HepG2 (cell line): ENCODE measurements at regions not wholly inside any gene's neighbourhood (a gene's known extent, or its start where the extent isn't known, plus 50 kb on each side); places are given as distances from the start of the nearest gene placed in this dataset.

Source experiments
- ATAC-seq: fragments of 200-7000 bp; cut with Tn5 transposase; 3 replicates; pipeline ENCODE4 v1.9.1; 2020; ENCODE audit warnings: mild to moderate bottlenecking, moderate library complexity
- BruUV-seq: library from RNA; stranded (reverse); fragments of 400-500 nt; replicated peaks from 2 replicates; lab custom pipeline; 2021; lab: Mats Ljungman, UMichigan
- CTCF ChIA-PET: fragments of 300-600 bp; formaldehyde crosslinking; extraction: SDS; loops from one replicate; lab custom pipeline; 2021; ENCODE audit warnings: low total read pairs, inconsistent platforms, low intra/inter-chr PET ratio; lab: Yijun Ruan, JAX
- POLR2A ChIA-PET: fragments of 350-600 bp; sonication (Branson Sonifier 250); formaldehyde crosslinking; loops from one replicate; lab custom pipeline; 2020; ENCODE audit warnings: antibody characterized with exemption, inconsistent platforms; lab: Yijun Ruan, JAX
- DNase-seq: peaks from one replicate; pipeline ENCODE4 v3.0.0-alpha.2; 2015; ENCODE audit warnings: low spot score
- FAIRE-seq: peaks from 3 replicates; lab custom pipeline; 2011; peaks lifted over from hg19 to GRCh38; lab: Jason Lieb, UNC
- H2AFZ ChIP-seq: one replicate; pipeline ENCODE4 v1.6.1; 2011; ENCODE audit warnings: low read length, inconsistent platforms
- H3K27ac ChIP-seq: fragments of 300-600 bp; 3 replicates; pipeline ENCODE4 v1.8.0; 2011; ENCODE audit warnings: mixed run types, mild to moderate bottlenecking, mixed read lengths, low read length, inconsistent platforms; ENCODE audit not compliant: insufficient read depth; ENCODE audit errors: extremely low read length
- H3K27me3 ChIP-seq, 2 experiments: fragments of 200-600 bp in 1 of 2; 2 replicates in 1 of 2; 3 replicates in 1 of 2; pipeline versions ENCODE4 v1.6.0 to v1.8.0; 2011; ENCODE audit warnings: low read length in 2 of 2, mild to moderate bottlenecking in 2 of 2, moderate library complexity in 2 of 2, inconsistent platforms in 1 of 2; ENCODE audit not compliant: insufficient read depth in 2 of 2, control insufficient read depth in 1 of 2
- H3K36me3 ChIP-seq, 2 experiments: fragments of 200-600 bp in 1 of 2; replicated peaks in 1 of 2; 2 replicates in 1 of 2; 3 replicates in 1 of 2; pipeline versions ENCODE4 v1.5.1 to v1.8.0; 2011; ENCODE audit warnings: low read length in 2 of 2, inconsistent platforms in 1 of 2; ENCODE audit not compliant: insufficient read depth in 2 of 2, control insufficient read depth in 1 of 2
- H3K4me1 ChIP-seq: 2 replicates; pipeline ENCODE4 v1.5.1; 2012; ENCODE audit warnings: low read length, inconsistent platforms; ENCODE audit not compliant: insufficient read depth
- H3K4me2 ChIP-seq: 2 replicates; pipeline ENCODE4 v1.6.0; 2011; ENCODE audit warnings: low read depth, low read length, inconsistent platforms
- H3K4me3 ChIP-seq, 3 experiments: fragments of 200-600 bp in 1 of 3; sonication (generic), shearing (Covaris generic) in 1 of 3; replicated peaks in 1 of 3; 2 replicates each; pipeline ENCODE4 v1.5.1; 2011 to 2016; ENCODE audit warnings: low read length in 3 of 3, inconsistent platforms in 2 of 3, low read depth in 2 of 3, mild to moderate bottlenecking in 2 of 3, control low read depth in 1 of 3, mixed read lengths in 1 of 3; ENCODE audit not compliant: insufficient read depth in 1 of 3
- H3K79me2 ChIP-seq: one replicate; pipeline ENCODE4 v1.6.1; 2011; ENCODE audit warnings: low read length, inconsistent platforms; ENCODE audit not compliant: insufficient read depth
- H3K9ac ChIP-seq: 2 replicates; pipeline ENCODE4 v1.6.0; 2011; ENCODE audit warnings: mild to moderate bottlenecking, low read depth, low read length, inconsistent platforms; ENCODE audit not compliant: insufficient read depth
- H3K9me3 ChIP-seq: 2 replicates; pipeline ENCODE4 v1.5.1; 2012; ENCODE audit warnings: mild to moderate bottlenecking, low read length
- H4K20me1 ChIP-seq: 2 replicates; pipeline ENCODE4 v1.6.0; 2011; ENCODE audit warnings: inconsistent platforms, mild to moderate bottlenecking, low read length, moderate library complexity; ENCODE audit not compliant: insufficient read depth
- CHD2 ChIP-seq: IDR thresholded peaks from 2 replicates; pipeline ENCODE4 v1.6.1; 2011; ENCODE audit warnings: low read depth, low read length, improper control_type of control experiment
- DNMT1 ChIP-seq: sonication (generic); formaldehyde crosslinking; IDR thresholded peaks from 2 replicates; pipeline ENCODE4 v1.5.1; 2020; ENCODE audit warnings: mild to moderate bottlenecking, missing genetic modification reagents
- FOXA3 ChIP-seq: IDR thresholded peaks from 2 replicates; pipeline ENCODE4 v1.6.1; 2016; ENCODE audit warnings: missing genetic modification reagents, missing compliant biosample characterization
- JARID2 ChIP-seq: sonication (generic); formaldehyde crosslinking; IDR thresholded peaks from 2 replicates; pipeline ENCODE4 v1.8.1; 2023; ENCODE audit warnings: missing genetic modification reagents, inconsistent platforms; ENCODE audit not compliant: insufficient replicate concordance
- LCORL ChIP-seq, 2 experiments: fragments of 450-650 bp in 1 of 2; sonication (generic) in 1 of 2; formaldehyde crosslinking in 1 of 2; IDR thresholded peaks; 2 replicates each; pipeline versions ENCODE4 v1.5.0 to v1.6.1; 2017 to 2020; ENCODE audit warnings: antibody characterized with exemption in 1 of 2, missing genetic modification reagents in 1 of 2
- MBNL3 ChIP-seq: fragments of 250-450 bp; sonication (Bioruptor Pico); conservative IDR thresholded peaks from 2 replicates; pipeline ENCODE4 v1.8.0; 2022; ENCODE audit warnings: mild to moderate bottlenecking, inconsistent platforms
- MXD1 ChIP-seq: sonication (generic); formaldehyde crosslinking; IDR thresholded peaks from 2 replicates; pipeline ENCODE4 v1.4.0; 2020; ENCODE audit warnings: mild to moderate bottlenecking, missing genetic modification reagents
- SAFB2 ChIP-seq: sonication (generic); formaldehyde crosslinking; IDR thresholded peaks from 2 replicates; pipeline ENCODE4 v1.5.1; 2020; ENCODE audit warnings: missing genetic modification reagents, low read depth, mild to moderate bottlenecking, borderline replicate concordance
- SATB2 ChIP-seq: sonication (generic); formaldehyde crosslinking; IDR thresholded peaks from 2 replicates; pipeline ENCODE4 v1.5.0; 2020; ENCODE audit warnings: missing genetic modification reagents
- SKI ChIP-seq: fragments of 450-650 bp; IDR thresholded peaks from one replicate; pipeline ENCODE4 v1.6.1; 2018; ENCODE audit warnings: mild to moderate bottlenecking; ENCODE audit not compliant: partially characterized antibody
- TBX2 ChIP-seq: sonication (generic); formaldehyde crosslinking; IDR thresholded peaks from 2 replicates; pipeline ENCODE4 v1.5.0; 2020; ENCODE audit warnings: missing genetic modification reagents, mild to moderate bottlenecking, borderline replicate concordance
- ZFYVE20 ChIP-seq: sonication (generic); formaldehyde crosslinking; IDR thresholded peaks from 2 replicates; pipeline ENCODE4 v1.8.0; 2023; ENCODE audit warnings: low read depth, mild to moderate bottlenecking, moderate library complexity, missing genetic modification reagents, borderline replicate concordance
- ZNF441 ChIP-seq: sonication (generic); formaldehyde crosslinking; IDR thresholded peaks from 2 replicates; pipeline ENCODE4 v1.7.0; 2021; ENCODE audit warnings: missing genetic modification reagents, borderline replicate concordance
- ZNF564 ChIP-seq: sonication (generic); formaldehyde crosslinking; IDR thresholded peaks from 2 replicates; pipeline ENCODE4 v1.8.1; 2023; ENCODE audit warnings: mild to moderate bottlenecking, missing genetic modification reagents
- ZNF644 ChIP-seq: IDR thresholded peaks from 2 replicates; pipeline ENCODE4 v1.6.1; 2016; ENCODE audit warnings: low read depth
- WGBS: methylation state at CpG from one replicate; pipeline ENCODE4 v1.1.6; 2017; ENCODE audit warnings: low lambda C conversion rate; 5-methylcytosine and 5-hydroxymethylcytosine counted together
- in situ Hi-C: cut with HindIII; loops from 2 replicates; pipeline ENCODE4 v1.10.0; 2017; ENCODE audit warnings: low pct_unique_long_range_greater_than_20kb; ENCODE audit not compliant: extremely low pct_ligation_motif_present
- intact Hi-C: fragments of 100-400 bp; cut with micrococcal nuclease; formaldehyde crosslinking; loops from one replicate; pipeline ENCODE4 v1.10.0; 2022; ENCODE audit not compliant: unreplicated experiment
- TF ChIP-seq, protein P1 (sequence below): sonication (generic); formaldehyde crosslinking; IDR thresholded peaks from 2 replicates; pipeline ENCODE4 v1.4.0; 2020; ENCODE audit warnings: mild to moderate bottlenecking, missing genetic modification reagents
- TF ChIP-seq, protein P2 (sequence below): sonication (generic); formaldehyde crosslinking; IDR thresholded peaks from 2 replicates; pipeline ENCODE4 v1.8.1; 2023; ENCODE audit warnings: mild to moderate bottlenecking, missing genetic modification reagents
- TF ChIP-seq, protein P3 (sequence below): sonication (generic); formaldehyde crosslinking; IDR thresholded peaks from 2 replicates; pipeline ENCODE4 v1.9.0; 2022; ENCODE audit warnings: low read depth, missing genetic modification reagents
- TF ChIP-seq, protein P4 (sequence below): sonication (generic); formaldehyde crosslinking; IDR thresholded peaks from 2 replicates; pipeline ENCODE4 v1.5.0; 2020; ENCODE audit warnings: missing genetic modification reagents

GRCh38 chr4:117434424-117434823 is 349.0 kb upstream of the TRAM1L1 start:
- Histone ChIP-seq H3K9me3 (peaks cover 5% of the 10 kb centered on the region; the same call in 1 of the 2 replicates), H3K36me3 (no peaks in the 10 kb centered on the region), H3K4me2 (no peak overlapping the region), H3K9ac (no peak overlapping the region), H3K27me3 (no peaks in the 10 kb centered on the region), H3K4me3 (no peak overlapping the region), H2AFZ (no peak overlapping the region), H4K20me1 (no peaks in the 10 kb centered on the region), H3K27ac (no peak overlapping the region), H3K79me2 (no peaks in the 10 kb centered on the region), H3K4me1 (no peaks in the 10 kb centered on the region)
- ChIA-PET CTCF (no interaction called here), POLR2A (no interaction called here)
- in situ Hi-C loops = no loop called here
- intact Hi-C loops = no loop called here
- TF ChIP-seq, protein P1, sequence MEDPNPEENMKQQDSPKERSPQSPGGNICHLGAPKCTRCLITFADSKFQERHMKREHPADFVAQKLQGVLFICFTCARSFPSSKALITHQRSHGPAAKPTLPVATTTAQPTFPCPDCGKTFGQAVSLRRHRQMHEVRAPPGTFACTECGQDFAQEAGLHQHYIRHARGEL (CRISPR knock-in tag) = no peak
- TF ChIP-seq, protein P2, sequence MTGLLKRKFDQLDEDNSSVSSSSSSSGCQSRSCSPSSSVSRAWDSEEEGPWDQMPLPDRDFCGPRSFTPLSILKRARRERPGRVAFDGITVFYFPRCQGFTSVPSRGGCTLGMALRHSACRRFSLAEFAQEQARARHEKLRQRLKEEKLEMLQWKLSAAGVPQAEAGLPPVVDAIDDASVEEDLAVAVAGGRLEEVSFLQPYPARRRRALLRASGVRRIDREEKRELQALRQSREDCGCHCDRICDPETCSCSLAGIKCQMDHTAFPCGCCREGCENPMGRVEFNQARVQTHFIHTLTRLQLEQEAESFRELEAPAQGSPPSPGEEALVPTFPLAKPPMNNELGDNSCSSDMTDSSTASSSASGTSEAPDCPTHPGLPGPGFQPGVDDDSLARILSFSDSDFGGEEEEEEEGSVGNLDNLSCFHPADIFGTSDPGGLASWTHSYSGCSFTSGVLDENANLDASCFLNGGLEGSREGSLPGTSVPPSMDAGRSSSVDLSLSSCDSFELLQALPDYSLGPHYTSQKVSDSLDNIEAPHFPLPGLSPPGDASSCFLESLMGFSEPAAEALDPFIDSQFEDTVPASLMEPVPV (CRISPR knock-in tag) = no peak
- TF ChIP-seq, protein P3, sequence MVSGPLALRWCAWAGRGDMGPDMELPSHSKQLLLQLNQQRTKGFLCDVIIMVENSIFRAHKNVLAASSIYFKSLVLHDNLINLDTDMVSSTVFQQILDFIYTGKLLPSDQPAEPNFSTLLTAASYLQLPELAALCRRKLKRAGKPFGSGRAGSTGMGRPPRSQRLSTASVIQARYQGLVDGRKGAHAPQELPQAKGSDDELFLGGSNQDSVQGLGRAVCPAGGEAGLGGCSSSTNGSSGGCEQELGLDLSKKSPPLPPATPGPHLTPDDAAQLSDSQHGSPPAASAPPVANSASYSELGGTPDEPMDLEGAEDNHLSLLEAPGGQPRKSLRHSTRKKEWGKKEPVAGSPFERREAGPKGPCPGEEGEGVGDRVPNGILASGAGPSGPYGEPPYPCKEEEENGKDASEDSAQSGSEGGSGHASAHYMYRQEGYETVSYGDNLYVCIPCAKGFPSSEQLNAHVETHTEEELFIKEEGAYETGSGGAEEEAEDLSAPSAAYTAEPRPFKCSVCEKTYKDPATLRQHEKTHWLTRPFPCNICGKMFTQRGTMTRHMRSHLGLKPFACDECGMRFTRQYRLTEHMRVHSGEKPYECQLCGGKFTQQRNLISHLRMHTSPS (CRISPR knock-in tag) = no peak
- TF ChIP-seq MBNL3 (CRISPR knock-in tag) (no peak), DNMT1 (CRISPR knock-in tag) (no peak), ZFYVE20 (CRISPR knock-in tag) (no peak), CHD2 (no peak), MXD1 (no peak), SKI (no peak), ZNF644 (no peak), JARID2 (CRISPR knock-in tag) (no peak), FOXA3 (CRISPR knock-in tag) (no peak), SAFB2 (CRISPR knock-in tag) (no peak), ZNF441 (CRISPR knock-in tag) (no peak), SATB2 (CRISPR knock-in tag) (no peak), LCORL (IDR thresholded peaks at IDR 0.05) (no peak), LCORL (CRISPR knock-in tag; IDR thresholded peaks at IDR 0.05) (no peak), TBX2 (CRISPR knock-in tag) (no peak), ZNF564 (CRISPR knock-in tag) (no peak)
- TF ChIP-seq, protein P4, sequence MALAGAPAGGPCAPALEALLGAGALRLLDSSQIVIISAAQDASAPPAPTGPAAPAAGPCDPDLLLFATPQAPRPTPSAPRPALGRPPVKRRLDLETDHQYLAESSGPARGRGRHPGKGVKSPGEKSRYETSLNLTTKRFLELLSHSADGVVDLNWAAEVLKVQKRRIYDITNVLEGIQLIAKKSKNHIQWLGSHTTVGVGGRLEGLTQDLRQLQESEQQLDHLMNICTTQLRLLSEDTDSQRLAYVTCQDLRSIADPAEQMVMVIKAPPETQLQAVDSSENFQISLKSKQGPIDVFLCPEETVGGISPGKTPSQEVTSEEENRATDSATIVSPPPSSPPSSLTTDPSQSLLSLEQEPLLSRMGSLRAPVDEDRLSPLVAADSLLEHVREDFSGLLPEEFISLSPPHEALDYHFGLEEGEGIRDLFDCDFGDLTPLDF (CRISPR knock-in tag) = no peak
- ATAC-seq (no peak), FAIRE-seq (no peak), DNase-seq (no peak)
- 3% methylated on average over 1 of the region's 1 CpG for WGBS
- no TSS peak for BruUV-seq
